SW480 (cell line): ENCODE measurements at regions not wholly inside any gene's neighbourhood (a gene's known extent, or its start where the extent isn't known, plus 50 kb on each side); places are given as distances from the start of the nearest gene placed in this dataset.

Source experiments
- DNase-seq: peaks from one replicate; pipeline ENCODE4 v3.0.0-alpha.2; 2016; ENCODE audit warnings: low spot score

DNA sequence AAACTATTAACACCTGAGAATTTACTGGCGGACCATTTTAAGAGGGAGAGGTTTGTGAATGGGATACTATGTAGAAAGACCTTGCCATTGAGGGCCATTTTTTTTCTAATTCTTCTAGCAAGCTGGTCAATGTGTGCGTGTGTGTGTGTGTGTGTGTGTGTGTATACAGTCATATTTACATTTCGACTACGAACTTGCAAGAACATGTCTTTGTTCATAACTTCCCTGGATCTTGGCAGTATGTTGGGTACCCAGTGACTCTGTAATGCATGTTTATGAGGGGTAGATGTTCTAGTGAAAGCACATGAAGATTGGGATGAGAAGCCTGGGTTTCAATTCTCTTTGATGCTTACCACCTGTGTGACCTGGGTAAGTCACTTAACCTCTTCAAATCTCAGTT lies 133.6 kb downstream of the UBE2E3 start:
- DNase-seq = no peak

DNA sequence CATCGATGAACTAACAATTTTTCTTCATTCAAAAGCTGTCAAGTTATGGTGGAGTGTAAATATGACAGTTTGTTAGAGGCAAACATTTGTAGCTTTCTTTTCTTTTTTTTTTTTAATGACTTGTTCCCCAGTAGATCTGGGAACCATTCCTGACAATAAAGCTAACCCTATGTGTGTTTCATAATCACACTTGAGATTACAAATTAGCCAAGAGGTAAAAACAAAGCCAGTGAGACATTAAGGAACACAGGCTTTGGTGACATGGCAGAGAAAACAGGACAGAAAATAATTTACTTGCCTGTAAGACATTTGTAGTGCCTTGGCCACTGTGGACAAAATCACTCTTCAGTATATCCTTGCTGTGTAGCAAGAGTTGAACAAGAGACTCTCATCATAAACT lies 135.9 kb downstream of the UBE2E3 start:
- no peak for DNase-seq

DNA sequence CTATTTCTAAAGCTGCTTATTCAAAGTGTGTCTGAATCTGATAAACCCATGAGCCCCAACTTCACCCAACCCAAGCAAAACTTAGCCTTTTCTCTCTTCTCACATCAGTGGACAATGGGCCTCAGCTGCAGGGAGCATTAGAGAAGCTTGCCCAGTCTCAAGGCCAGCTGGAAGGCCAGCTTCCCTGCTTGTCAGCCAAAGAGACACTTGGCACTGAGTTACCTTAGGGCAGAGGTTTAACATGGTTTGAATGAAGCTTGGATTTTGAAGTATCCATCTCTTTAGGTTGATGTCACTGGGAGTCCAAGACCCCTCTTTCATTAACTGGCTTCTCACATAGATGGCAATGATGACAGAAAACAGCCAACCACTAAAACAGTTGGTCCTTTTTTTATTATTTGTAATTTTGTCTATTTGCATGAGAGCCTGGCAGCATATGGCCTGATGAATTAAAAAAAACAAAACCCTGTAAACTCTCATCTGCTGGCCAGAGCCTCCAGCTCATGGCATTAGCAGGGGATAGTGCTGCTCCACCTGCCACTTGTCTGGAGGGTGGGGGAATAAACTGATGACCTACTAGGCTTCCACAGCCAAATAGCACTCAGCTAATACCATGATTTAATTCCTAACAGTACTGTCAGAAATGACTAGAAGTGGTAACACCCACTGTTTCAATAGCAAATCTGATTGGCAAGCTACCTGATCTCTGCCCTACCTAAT lies 137.0 kb downstream of the UBE2E3 start:
- no peak for DNase-seq

DNA sequence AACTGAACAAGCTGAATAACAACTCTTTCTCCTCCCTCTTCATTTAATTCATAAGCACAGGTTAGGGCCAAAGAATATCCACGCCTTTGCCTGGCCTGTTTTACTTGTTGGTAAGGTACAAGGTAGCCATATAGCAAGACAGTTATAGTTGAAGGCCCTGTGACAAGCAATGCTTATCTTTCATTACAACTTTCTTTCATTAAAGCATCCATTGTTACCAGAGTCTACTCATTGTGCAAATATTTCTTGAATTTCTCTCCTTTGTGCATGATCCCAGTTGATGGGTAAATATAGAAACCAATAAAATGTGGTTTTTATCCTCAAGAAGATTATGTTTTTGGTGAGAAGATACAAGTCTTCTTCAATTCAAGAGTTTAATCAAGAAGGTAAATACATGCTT lies 140.2 kb downstream of the UBE2E3 start:
- no peak for DNase-seq

DNA sequence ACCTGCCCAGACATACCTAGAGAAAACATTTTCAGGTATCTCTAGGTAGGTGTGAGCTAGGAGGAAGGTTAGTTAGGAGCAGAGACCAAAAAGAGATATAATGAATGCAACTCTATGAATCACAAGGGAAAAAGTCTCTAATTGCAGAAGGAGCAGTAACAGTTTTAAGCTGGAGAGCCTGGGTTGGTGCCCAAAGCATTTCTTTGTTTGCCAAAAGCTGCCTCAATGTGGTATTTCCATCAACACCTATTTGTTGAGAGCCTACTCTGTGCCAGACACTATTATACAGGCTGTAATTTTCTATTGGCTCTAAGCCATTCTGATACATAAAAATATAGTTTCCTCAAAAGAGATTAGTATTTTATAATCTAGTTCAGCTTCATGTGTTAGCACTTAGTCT lies 141.6 kb downstream of the UBE2E3 start:
- no peak for DNase-seq

DNA sequence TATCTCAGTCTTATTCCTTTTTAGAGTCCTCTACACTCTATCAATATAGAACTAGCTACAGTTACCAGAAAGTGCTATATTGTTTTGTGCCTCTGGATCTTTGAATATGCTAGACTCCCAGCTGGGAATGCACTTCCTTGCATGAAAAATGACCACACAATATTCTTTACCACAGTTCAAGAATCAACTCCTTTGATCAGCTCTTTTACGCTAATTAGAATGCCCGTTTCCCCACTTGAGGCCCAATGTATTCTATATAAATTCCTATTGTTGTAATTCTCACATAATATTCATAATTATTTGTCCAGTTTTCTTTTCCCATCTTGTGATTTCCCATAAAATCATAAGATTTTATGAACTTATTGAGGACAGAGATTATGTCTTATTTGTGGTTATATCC lies 142.2 kb downstream of the UBE2E3 start:
- no peak for DNase-seq

DNA sequence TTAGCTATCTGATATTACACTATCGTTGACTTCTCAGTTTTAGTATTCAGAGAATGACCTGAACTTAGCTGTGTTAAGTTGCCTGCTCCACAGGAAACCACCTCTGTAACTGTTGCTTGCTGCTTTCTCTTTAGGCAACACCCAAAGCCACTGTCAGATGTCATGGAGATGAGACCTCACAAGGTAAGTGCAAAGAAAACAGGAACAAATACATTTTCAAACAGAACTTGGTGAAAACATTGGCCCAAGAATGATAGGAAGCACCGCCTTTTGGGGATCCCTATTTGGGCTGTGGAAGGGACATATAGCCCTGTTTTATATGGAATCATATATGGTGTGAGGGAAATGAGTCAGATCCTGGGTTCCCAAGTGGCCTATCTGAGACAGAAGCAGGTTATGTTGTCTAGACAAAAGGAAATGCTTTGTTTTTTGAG lies 143.4 kb downstream of the UBE2E3 start:
- DNase-seq = no peak

DNA sequence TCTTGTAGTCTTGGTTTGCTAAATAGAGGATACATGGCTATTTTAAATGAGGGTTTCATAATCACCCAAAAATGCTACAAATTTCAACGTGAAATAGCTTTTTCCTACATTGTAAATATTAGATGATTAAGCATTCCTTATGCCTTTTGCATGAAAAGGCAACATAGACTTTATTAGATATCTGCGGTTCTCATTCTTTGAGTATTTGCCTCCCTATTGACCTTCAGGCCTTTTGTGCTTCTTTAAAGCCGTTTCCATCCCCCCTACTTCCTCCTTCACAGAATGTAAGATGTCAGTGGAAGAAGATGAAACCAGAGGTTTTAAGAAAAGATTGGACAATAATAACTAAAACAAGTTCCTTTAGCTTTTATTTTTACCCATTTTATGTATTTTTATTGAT lies 144.1 kb downstream of the UBE2E3 start:
- no peak for DNase-seq

DNA sequence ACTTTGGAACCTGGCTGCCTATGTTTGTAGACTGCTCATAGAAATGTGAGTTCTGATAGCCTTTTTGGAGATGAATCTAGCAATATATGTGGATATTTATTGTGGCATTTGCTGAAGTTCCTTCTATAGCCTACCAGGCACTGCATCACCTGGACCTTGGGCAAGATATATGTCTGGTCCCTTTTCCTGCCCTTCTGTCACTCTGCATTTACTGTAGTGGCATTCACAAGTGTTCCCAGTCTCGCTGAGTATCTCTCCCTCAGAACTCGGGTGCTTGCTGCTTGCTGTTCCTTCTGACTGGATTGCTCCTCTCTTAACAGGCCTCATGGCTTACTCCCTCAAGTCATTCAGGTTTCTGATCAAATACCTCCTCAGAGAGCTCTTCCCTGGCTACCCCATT lies 145.0 kb downstream of the UBE2E3 start:
- no peak for DNase-seq

DNA sequence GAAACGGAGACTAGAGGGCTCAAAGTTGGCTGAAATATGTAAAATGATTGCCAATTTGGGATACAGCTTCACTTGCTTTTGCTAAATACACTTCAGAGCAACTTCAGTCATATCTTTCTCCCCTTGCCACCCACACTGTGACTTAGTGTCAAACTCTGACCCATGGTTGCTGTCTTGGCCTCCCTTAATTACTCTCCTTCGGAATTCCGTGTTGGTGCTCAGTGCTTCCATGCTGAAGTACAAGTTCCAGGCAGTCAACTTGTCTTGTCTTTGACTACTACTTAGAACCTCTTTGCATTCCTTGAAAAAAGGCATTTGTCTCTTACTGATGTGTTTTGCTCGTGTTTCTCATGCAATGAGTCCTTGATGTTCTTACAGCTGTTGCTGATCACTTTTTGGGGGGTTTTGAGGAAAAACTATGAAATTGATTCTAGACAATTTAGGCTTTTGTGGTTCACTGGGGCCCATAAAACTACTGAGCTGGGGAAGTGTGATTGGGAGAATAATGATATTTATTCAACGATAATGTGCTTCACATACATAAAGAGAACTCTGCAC lies 146.0 kb downstream of the UBE2E3 start:
- DNase-seq = no peak

DNA sequence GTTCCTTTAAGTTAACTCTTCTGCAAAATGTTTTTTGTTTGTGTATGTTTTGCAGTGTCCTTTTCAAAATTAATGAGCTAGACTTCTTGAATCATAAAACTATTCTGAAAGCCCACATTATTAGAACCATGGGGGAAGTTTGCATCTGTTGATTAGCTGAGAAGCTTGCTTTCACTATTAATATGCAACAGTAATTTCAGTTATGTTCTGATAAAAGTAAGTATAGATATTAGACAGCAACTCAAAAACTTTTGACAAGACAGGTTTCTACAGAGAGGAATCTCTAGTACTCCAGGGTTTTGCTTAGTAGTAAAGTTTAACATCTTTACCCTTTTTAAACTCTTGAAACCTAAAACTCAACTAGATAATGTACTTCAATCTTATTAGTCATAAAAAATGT lies 147.8 kb downstream of the UBE2E3 start:
- DNase-seq = no peak

DNA sequence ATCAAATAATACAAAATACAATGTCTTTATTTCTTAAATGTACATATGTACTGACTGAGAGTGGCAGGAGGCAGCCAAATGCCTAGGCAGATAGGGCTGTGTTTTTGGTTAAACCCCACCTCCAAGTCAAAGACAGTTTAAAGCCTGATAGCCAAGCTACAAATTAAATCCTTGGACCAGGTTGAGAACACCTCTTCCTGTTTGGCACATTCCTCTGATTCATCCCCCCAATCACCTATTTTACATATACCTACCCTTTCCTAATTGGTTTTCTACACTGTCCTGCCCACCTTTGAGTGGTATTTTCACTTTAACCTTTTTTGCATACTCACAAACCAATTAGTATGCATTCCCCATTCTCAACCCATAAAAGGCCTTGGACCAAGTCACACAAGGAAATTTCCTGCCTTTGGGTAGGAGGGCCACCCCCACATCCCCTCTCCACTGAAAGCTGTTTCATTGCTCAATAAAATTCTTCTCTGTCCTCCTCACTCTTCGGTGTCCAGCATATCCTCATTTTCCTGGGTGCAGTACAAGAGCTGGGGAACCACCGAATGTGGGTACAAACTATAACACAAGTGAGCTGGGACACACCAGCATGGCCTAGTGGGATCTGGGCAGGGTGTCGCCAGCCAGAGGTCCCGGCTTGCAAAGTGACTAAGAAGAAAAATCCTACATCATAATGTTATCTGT lies 149.1 kb downstream of the UBE2E3 start:
- DNase-seq = no peak

DNA sequence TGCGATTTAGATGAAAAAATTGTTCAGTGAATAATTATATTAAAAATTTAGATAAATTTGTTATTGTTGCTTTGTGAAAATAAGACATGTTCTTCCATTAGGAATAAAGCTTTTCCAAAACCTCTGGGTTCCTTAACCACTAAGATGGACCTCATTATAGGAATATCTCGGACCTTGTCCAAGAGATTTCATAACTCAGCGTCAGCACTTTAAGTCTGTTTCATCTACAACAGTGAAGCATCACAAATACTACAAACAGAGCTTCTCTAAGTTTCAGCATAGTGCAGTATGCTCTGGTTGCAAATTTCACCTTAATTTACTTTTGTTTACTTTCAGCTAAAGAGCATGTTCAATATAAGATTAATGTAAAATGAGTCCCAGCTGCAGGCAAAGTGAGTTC lies 150.3 kb downstream of the UBE2E3 start:
- DNase-seq = no peak

DNA sequence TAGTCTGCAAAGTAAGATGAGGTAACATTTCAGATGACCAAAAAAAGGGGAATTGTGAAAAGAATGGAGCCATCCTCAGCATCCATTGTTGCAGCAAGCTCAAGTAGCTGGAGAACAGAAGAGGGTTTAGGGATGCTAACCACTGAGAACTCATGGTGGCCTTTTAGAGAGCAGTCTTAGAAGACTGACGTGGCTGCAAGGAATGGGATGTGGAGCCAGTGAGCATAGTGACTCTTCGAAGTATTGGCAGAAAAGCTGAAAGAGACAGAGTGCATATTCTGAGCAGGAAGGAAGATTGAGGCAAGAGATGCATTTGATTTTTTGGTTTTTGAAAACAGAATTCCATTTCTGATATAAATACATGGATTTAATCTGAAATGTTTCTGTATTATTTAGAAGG lies 151.2 kb downstream of the UBE2E3 start:
- no peak for DNase-seq

DNA sequence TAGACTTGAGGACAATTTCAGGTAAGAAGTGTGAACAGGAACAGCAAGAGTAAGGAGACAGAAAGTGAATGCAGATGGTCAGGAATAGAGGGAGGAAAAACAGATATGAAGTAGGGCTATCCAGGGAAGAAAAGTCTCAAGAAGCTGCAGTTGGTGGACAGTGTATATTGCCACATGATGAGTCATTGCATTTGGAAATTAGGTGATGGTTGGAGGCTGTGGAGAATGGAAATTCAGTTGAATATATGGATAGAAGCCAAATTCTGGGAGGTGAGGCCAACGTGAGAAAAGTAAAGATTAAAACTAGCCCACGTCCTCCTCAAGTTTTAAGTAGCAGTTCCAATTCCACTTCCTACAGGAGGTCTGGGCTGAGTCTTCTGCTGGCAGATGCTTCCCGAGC lies 158.4 kb downstream of the UBE2E3 start:
- DNase-seq = no peak

DNA sequence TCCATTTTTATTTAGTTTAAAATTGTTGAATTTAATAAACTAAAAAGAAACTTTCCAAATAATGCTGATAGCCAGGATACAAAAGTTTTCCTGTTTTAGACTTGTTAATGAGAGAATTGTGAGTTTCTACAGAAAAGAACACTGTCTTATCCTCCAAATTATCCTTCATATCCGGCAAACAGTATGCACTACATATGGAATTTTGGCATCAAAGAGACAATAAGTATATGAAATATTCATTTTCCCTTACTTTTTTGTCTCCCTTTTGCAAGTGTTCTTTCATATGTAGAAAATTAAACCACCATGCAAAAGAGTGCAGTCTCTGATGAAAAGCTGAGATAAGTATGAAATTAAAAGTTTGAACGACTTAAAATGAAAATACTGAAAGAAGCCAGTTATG lies 159.4 kb downstream of the UBE2E3 start:
- DNase-seq = no peak

DNA sequence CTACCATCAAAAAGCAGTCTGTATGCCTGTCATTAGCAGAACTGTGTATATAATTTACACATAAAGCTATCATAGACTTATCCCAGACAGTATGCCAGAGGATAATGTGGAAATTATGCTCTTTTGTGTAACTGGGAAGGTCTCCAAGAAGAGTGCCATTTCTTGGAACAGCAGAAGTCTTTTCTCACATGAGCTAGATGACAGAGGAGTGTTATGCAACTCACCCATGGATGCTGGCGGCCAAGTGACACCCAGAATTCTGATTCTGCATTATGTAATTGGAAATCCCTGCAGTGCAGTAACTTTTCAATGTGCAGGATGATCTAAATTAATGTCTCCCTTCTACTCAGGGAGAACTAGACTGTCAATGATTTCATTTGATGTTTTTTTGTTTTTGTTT lies 160.0 kb downstream of the UBE2E3 start:
- no peak for DNase-seq

DNA sequence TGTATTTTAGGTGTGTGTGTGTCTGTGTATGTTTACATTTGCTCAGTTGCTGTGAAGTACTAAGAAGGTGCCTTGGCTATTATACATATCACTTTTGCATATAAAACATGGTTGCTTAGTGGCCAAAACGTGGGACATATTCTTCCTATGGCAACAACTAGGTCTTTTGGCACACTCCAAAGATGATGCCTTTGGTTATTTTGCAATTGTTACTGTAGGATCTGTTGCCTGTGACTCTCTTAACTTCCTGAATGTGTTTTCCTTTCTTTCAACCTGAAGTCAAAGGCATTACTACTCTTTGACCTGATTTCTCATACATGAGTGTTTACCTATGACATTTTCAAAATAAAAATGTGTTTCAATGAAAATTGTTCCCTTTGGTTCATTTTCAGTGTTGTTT lies 160.5 kb downstream of the UBE2E3 start:
- no peak for DNase-seq

DNA sequence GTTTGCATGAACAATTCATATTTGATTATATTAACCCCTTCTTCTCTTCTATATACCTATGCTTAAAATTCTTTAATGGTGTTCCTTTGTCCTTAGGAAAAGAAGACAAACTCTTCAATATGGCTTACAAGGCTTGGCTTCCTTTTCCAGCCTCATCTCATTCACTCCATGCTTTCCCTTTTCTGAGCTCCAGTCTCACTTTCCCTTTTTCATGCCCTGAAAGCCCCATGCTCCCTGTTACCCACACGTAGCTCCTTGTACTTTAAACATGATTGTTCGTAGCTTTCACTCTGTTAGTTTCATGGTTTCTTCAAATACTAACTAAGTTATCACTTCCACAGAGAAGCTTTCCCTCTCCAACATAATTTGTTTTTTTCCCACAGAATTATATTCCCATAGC lies 161.3 kb downstream of the UBE2E3 start:
- DNase-seq = no peak

DNA sequence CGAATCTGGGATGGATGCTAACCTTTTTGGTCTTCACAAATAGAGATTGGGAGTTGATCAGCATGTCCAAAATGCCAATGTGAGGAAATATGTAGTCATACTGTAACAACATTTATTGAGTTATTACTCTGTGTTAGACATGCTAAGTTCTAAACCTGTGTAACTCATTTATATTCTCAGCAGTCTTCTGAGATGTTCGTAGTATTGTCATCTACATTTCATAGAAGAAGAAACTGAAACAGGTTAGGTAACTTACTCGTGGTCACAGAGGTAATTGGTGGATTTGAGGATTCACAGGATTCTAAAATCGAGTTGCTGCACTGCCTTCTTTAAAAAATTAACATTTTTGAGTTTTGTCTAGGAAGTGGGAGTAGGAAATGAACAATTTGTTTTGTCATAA lies 162.1 kb downstream of the UBE2E3 start:
- DNase-seq = no peak

DNA sequence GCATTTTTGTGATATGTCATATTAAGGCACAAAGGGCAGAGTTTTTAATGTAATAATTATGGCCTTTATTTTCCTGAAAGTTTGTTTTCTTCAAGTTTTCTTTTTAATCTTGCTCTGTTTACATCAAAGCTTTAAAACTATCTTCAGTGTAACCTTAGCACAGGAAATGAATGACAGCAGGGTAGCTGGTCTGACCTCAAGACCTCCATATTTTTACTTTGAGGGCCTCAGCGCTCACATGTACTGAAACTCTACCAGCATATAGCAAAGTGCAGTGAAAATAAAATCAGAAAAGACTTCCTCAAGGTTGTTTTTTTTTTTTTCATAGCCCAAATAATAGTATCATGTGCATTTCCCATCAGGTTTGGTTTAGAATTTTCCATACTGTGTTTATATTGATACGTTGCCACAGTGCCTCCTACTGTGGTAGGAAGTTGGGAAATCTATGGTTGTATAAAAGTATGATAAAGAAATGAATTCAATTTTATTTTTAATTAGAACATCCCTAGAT lies 163.4 kb downstream of the UBE2E3 start:
- DNase-seq = no peak

DNA sequence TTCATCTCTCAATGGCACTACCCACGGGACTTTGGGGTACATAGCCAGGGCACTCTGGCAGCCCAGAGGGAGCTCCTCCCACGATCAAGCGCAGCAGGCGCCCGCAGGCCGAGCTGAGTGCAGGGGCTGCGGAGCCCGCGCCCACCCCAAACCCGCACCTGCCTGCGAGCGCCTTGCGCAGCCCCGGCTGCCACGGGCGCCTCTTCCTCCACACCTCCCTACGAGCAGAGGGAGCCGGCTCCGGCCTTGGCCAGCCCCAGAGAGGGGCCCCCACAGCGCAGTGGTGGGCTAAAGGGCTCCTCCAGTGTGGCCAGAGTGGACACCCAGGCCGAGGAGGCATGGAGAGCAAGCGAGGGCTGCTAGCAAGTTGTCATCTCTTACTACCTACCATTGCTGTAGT lies 165.2 kb downstream of the UBE2E3 start:
- DNase-seq = no peak

DNA sequence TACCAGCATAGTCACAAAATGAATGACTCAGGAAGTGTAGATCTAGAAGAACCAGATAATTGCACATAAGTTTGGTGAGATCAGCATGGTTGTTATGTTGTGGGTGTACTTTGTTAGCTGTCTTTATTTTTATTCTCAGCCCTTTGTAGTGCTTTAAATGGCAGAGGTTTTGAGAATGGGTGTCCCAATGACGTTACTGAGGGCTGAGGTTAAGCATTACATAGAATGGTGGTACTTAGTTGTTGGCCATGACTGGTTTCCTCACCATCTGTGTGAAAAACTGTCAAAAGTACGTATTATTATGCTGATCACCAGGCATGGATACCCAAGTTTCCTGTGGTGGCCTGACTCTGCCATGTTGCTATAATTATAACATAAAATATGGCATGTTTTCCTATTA lies 165.8 kb downstream of the UBE2E3 start:
- DNase-seq = no peak

DNA sequence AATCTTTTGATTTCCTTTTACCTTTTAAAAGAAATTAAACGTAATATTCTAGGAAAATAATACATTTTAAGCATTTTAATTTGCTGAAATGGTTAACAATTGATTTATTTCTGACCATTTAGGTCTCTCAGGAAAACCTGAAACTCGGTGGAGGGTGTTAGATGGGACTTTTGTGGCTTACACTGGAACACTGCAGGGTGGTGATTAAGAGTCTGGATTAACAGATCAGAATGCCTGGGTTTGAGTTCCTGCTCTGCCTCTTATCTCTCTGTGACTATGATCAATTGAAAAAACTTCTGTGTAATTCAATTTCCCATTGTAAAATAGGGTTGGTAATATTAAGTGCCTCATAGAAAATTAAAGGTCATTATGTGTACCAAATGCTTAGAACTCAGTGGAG lies 168.7 kb downstream of the UBE2E3 start:
- no peak for DNase-seq
